OCI-LY3 (cell line): ENCODE measurements at regions not wholly inside any gene's neighbourhood (a gene's known extent, or its start where the extent isn't known, plus 50 kb on each side); places are given as distances from the start of the nearest gene placed in this dataset.

Experiments used
- EZH2phosphoT487 ChIP-seq: fragments of 200-600 bp; shearing (Covaris generic); IDR thresholded peaks from 2 replicates; pipeline ENCODE4 v1.6.1; 2018; ENCODE audit warnings: antibody characterized with exemption, mixed run types, low read depth
- TF ChIP-seq, protein P1 (sequence below): fragments of 200-600, 300-600 bp; sonication (generic); IDR thresholded peaks from 2 replicates; pipeline ENCODE4 v1.5.1; 2014; ENCODE audit warnings: antibody characterized with exemption, low read length, low read depth

- TF ChIP-seq, protein P1, sequence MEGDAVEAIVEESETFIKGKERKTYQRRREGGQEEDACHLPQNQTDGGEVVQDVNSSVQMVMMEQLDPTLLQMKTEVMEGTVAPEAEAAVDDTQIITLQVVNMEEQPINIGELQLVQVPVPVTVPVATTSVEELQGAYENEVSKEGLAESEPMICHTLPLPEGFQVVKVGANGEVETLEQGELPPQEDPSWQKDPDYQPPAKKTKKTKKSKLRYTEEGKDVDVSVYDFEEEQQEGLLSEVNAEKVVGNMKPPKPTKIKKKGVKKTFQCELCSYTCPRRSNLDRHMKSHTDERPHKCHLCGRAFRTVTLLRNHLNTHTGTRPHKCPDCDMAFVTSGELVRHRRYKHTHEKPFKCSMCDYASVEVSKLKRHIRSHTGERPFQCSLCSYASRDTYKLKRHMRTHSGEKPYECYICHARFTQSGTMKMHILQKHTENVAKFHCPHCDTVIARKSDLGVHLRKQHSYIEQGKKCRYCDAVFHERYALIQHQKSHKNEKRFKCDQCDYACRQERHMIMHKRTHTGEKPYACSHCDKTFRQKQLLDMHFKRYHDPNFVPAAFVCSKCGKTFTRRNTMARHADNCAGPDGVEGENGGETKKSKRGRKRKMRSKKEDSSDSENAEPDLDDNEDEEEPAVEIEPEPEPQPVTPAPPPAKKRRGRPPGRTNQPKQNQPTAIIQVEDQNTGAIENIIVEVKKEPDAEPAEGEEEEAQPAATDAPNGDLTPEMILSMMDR: no peak
- no peak for TF ChIP-seq EZH2phosphoT487
These were observed 80.5 kb downstream of the YTHDF1 start for GRCh38 chr20:63135411-63135810.
